Small intestine (tissue), 7 donors: ENCODE measurements at regions not wholly inside any gene's neighbourhood (a gene's known extent, or its start where the extent isn't known, plus 50 kb on each side); places are given as distances from the start of the nearest gene placed in this dataset.
"Not testable (repeated sequence)": the region's sequence is repeated elsewhere in the genome, so short reads cannot be mapped to it uniquely, and the experiment has no call there.

ENCODE experiments used
- DNase-seq, 2 donors: peaks; one replicate each; pipeline versions ENCODE4 v3.0.0 to v3.0.0-alpha.2; 2013
- FAIRE-seq: peaks from 2 replicates; lab custom pipeline; 2012; peaks lifted over from hg19 to GRCh38; lab: Jason Lieb, UNC
- H3K27ac ChIP-seq, 3 donors: one replicate each; pipeline ENCODE4 v1.5.1; 2013; ENCODE audit warnings: low read length in 2 of 3, mild to moderate bottlenecking in 2 of 3, control low read depth in 1 of 3, inconsistent platforms in 1 of 3, low read depth in 1 of 3, moderate library complexity in 1 of 3
- H3K27me3 ChIP-seq, 3 donors: one replicate each; pipeline ENCODE4 v1.6.1; 2013; ENCODE audit warnings: low read length in 3 of 3, inconsistent platforms in 1 of 3; ENCODE audit not compliant: control insufficient read depth in 3 of 3, insufficient read depth in 3 of 3
- H3K36me3 ChIP-seq, 3 donors: one replicate each; pipeline ENCODE4 v1.6.1; 2013; ENCODE audit warnings: low read length in 3 of 3, inconsistent platforms in 1 of 3, low read depth in 1 of 3, mild to moderate bottlenecking in 1 of 3, moderate library complexity in 1 of 3; ENCODE audit not compliant: control insufficient read depth in 3 of 3, insufficient read depth in 2 of 3
- H3K4me1 ChIP-seq, 3 donors: one replicate each; pipeline ENCODE4 v1.6.1; 2013; ENCODE audit warnings: low read length in 2 of 3, inconsistent platforms in 1 of 3, low read depth in 1 of 3, mild to moderate bottlenecking in 1 of 3, moderate library complexity in 1 of 3; ENCODE audit not compliant: control insufficient read depth in 3 of 3, insufficient read depth in 2 of 3
- H3K4me3 ChIP-seq, 3 donors: one replicate each; pipeline ENCODE4 v1.5.1; 2013; ENCODE audit warnings: low read length in 3 of 3, control low read depth in 1 of 3, inconsistent platforms in 1 of 3, low read depth in 1 of 3, mild to moderate bottlenecking in 1 of 3, moderate library complexity in 1 of 3
- H3K9me3 ChIP-seq, 2 donors: one replicate each; pipeline ENCODE4 v1.6.1; 2013; ENCODE audit warnings: low read depth in 1 of 2, low read length in 1 of 2; ENCODE audit not compliant: control insufficient read depth in 2 of 2, insufficient read depth in 1 of 2
- WGBS, 3 donors: extraction: QIAGEN DNeasy Blood & Tissue Kit; methylation state at CpG; one replicate each; pipeline ENCODE4 v1.1.7; 2013; 5-methylcytosine and 5-hydroxymethylcytosine counted together
- donor health status: healthy with polysubstance abuse.
- donor health status: control.
- donor health status: control.
- donor health status: Bipolar disorder and iron deficiency.
- donor health status: healthy.

GRCh38 chr5:154636786-154637185 lies 118.4 kb upstream of the LARP1 start:
- WGBS, 3 donors = 94 to 98% (median 97%) methylated on average over 7 of the region's 7 CpGs
- H3K36me3 ChIP-seq, H3K9me3 ChIP-seq, DNase-seq, H3K4me1 ChIP-seq, H3K4me3 ChIP-seq, FAIRE-seq, H3K27me3 ChIP-seq, H3K27ac ChIP-seq: not testable (repeated sequence)

- DNase-seq, H3K36me3 ChIP-seq, H3K4me3 ChIP-seq, H3K9me3 ChIP-seq, H3K27me3 ChIP-seq, H3K27ac ChIP-seq, H3K4me1 ChIP-seq, FAIRE-seq: not testable (repeated sequence)
- 82 to 89% (median 85%) methylated on average over 11 to 12 of the region's 12 CpGs for WGBS, 3 donors
These were observed 118.9 kb upstream of the LARP1 start for GRCh38 chr5:154636271-154636670.

GRCh38 chr5:154633744-154634143 lies 121.4 kb upstream of the LARP1 start:
- H3K27me3 ChIP-seq, H3K27ac ChIP-seq, H3K4me3 ChIP-seq, DNase-seq, H3K36me3 ChIP-seq, H3K4me1 ChIP-seq, H3K9me3 ChIP-seq, FAIRE-seq: not testable (repeated sequence)
- 78 to 89% (median 88%) methylated on average over 4 of the region's 4 CpGs for WGBS, 3 donors

- FAIRE-seq (no peak), DNase-seq (no peak)
- WGBS, 3 donors = 94 to 96% (median 94%) methylated on average over 22 of the region's 22 CpGs
- Histone ChIP-seq H3K9me3 (no peaks in the 10 kb centered on the region), H3K27me3 (no peaks in the 10 kb centered on the region), H3K4me3 (no peak overlapping the region), H3K27ac (no peak overlapping the region), H3K4me1 (no peaks in the 10 kb centered on the region), H3K36me3 (no peaks in the 10 kb centered on the region)
These were observed 124.0 kb upstream of the LARP1 start for GRCh38 chr5:154631141-154631540.

- no peaks in the 10 kb centered on the region for H3K36me3 ChIP-seq
- no peak for FAIRE-seq
- 54 to 66% (median 60%) methylated on average over 4 of the region's 4 CpGs for WGBS, 3 donors
These were observed 124.8 kb upstream of the LARP1 start for GRCh38 chr5:154630410-154630809.

GRCh38 chr5:154628685-154629084 lies 126.5 kb upstream of the LARP1 start:
- 67 to 71% (median 69%) methylated on average over 4 of the region's 4 CpGs for WGBS, 3 donors
- no peak for FAIRE-seq

More at GRCh38 chr5:154630410-154630809, 124.8 kb upstream of the LARP1 start:
- H3K27ac ChIP-seq = no peak overlapping the region
- no peak for DNase-seq
- H3K9me3 ChIP-seq = no peaks in the 10 kb centered on the region
- no peak overlapping the region for H3K4me3 ChIP-seq
- no peaks in the 10 kb centered on the region for H3K4me1 ChIP-seq
- H3K27me3 ChIP-seq = no peaks in the 10 kb centered on the region

GRCh38 chr5:154627698-154628678 lies 127.2 kb upstream of the LARP1 start:
- Histone ChIP-seq H3K9me3 (no peaks in the 10 kb centered on the region), H3K27me3 (no peaks in the 10 kb centered on the region), H3K27ac (no peak overlapping the region), H3K4me3 (no peak overlapping the region), H3K4me1 (no peaks in the 10 kb centered on the region), H3K36me3 (no peaks in the 10 kb centered on the region)
- 62 to 77% (median 65%) methylated on average over 7 of the region's 7 CpGs for WGBS, 3 donors
- DNase-seq = no peak
- no peak for FAIRE-seq

More at GRCh38 chr5:154628685-154629084, 126.5 kb upstream of the LARP1 start:
- H3K27me3 ChIP-seq = no peaks in the 10 kb centered on the region
- H3K4me3 ChIP-seq = no peak overlapping the region
- DNase-seq = no peak
- H3K27ac ChIP-seq = no peak overlapping the region
- H3K36me3 ChIP-seq = no peaks in the 10 kb centered on the region
- no peaks in the 10 kb centered on the region for H3K4me1 ChIP-seq
- no peaks in the 10 kb centered on the region for H3K9me3 ChIP-seq

GRCh38 chr5:154626876-154627557 lies 128.2 kb upstream of the LARP1 start:
- H3K9me3 ChIP-seq = no peaks in the 10 kb centered on the region
- H3K4me1 ChIP-seq = no peaks in the 10 kb centered on the region
- no peak overlapping the region for H3K4me3 ChIP-seq
- no peak for DNase-seq
- H3K27me3 ChIP-seq = no peaks in the 10 kb centered on the region
- FAIRE-seq = no peak
- WGBS, 3 donors = 85 to 88% (median 86%) methylated on average over 7 of the region's 7 CpGs
- no peaks in the 10 kb centered on the region for H3K36me3 ChIP-seq
- no peak overlapping the region for H3K27ac ChIP-seq
